Kidney epithelial cell (primary cell): ENCODE measurements at regions not wholly inside any gene's neighbourhood (a gene's known extent, or its start where the extent isn't known, plus 50 kb on each side); places are given as distances from the start of the nearest gene placed in this dataset.

Experiments used
- DNase-seq: peaks from one replicate; pipeline ENCODE4 v3.0.0-alpha.2; 2010; ENCODE audit warnings: low read depth
- H3K27me3 ChIP-seq: 2 replicates; pipeline ENCODE4 v1.6.0; 2011; ENCODE audit warnings: low read length; ENCODE audit not compliant: control insufficient read depth, insufficient read depth
- H3K36me3 ChIP-seq: 2 replicates; pipeline ENCODE4 v1.5.1; 2011; ENCODE audit warnings: low read length; ENCODE audit not compliant: control insufficient read depth, insufficient read depth
- H3K4me3 ChIP-seq: 2 replicates; pipeline ENCODE4 v1.5.1; 2011; ENCODE audit warnings: low read depth, mild to moderate bottlenecking, control low read depth, low read length
- CTCF ChIP-seq: IDR thresholded peaks from 2 replicates; pipeline ENCODE4 v1.5.1; 2011; ENCODE audit warnings: mild to moderate bottlenecking, moderate library complexity, low read length, control low read depth, inconsistent platforms; ENCODE audit not compliant: insufficient read depth, poor library complexity, severe bottlenecking

- TF ChIP-seq CTCF: no peak
- Histone ChIP-seq H3K36me3 (no peaks in the 10 kb centered on the region), H3K27me3 (no peaks in the 10 kb centered on the region), H3K4me3 (no peak overlapping the region)
- no peak for DNase-seq
These were observed 140.0 kb upstream of the DPP6 start for GRCh38 chr7:153912211-153912610.

DNA sequence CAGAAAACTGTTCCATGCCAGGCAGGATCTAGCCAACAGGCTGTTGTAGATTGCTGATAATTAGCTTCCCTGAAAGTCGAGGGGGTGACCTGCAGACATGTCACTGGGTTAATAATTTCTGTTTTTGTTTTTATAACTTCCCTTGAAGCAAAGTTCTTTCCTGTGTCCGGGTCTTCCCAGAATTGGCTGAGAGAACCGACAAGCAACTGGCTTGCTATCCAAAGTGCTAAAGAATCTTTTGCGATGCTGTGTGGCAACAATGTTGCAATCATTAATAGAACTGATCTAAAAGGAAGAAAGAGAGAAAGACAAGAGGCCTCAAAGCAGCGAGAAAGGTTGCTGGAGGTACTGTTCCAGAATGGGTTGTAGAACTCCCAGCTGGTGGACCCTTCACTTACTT, 132.1 kb upstream of the DPP6 start:
- no peak for TF ChIP-seq CTCF
- no peaks in the 10 kb centered on the region for H3K27me3 ChIP-seq
- no peaks in the 10 kb centered on the region for H3K36me3 ChIP-seq
- no peak for DNase-seq
- H3K4me3 ChIP-seq: no peak overlapping the region

- no peak for DNase-seq
- TF ChIP-seq CTCF: no peak
- Histone ChIP-seq H3K36me3 (no peaks in the 10 kb centered on the region), H3K4me3 (no peak overlapping the region), H3K27me3 (no peaks in the 10 kb centered on the region)
These were observed 131.3 kb upstream of the DPP6 start for GRCh38 chr7:153920897-153921296.

GRCh38 chr7:153921408-153921807, 130.8 kb upstream of the DPP6 start:
- no peak overlapping the region for H3K4me3 ChIP-seq
- DNase-seq: no peak
- no peaks in the 10 kb centered on the region for H3K36me3 ChIP-seq
- no peak for TF ChIP-seq CTCF
- H3K27me3 ChIP-seq: no peaks in the 10 kb centered on the region

DNA sequence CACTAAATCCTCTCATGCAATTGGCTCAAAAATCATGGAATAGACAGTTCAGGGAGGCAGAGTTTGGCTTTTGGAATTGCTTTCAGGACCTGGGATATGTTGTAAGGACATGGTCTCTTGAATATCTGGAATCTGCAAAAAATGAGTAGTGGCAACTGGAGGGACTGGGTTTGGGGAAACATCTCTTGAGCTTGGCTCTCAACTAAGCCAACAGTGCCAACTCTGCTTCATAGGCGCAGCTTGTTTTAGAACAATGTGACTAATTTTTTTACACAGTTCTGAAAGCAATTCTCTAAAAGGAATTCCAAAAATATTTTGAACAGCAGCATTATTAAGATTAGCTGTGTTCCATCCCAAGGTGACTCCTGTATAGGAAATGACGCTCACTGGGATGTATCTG, 121.5 kb upstream of the DPP6 start:
- no peaks in the 10 kb centered on the region for H3K27me3 ChIP-seq
- H3K4me3 ChIP-seq: no peak overlapping the region
- no peak for DNase-seq
- H3K36me3 ChIP-seq: no peaks in the 10 kb centered on the region
- TF ChIP-seq CTCF: no peak

DNA sequence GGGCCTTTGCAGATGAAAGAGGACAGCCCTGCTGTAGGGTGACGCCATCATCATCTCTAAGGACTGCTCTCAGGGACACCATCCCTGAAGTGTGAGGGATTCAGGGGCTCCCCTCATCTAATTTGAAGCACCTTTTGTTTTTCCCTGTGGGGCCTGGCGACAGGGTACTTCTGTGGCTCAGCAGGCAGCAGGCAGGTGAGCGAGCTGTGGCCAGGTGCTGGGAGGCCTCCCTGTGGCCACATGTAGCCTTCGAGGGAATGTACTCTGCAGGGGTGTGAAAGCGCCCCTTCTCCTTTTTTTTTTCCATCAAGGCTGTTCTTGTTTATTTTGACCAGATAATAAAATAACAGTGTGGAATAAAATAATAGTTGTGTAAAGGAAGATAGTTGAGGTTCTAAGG, 118.2 kb upstream of the DPP6 start:
- no peak for TF ChIP-seq CTCF
- Histone ChIP-seq H3K27me3 (no peaks in the 10 kb centered on the region), H3K4me3 (no peak overlapping the region), H3K36me3 (no peaks in the 10 kb centered on the region)
- DNase-seq: no peak
